Thyroid gland (tissue), 4 donors: ENCODE measurements at regions not wholly inside any gene's neighbourhood (a gene's known extent, or its start where the extent isn't known, plus 50 kb on each side); places are given as distances from the start of the nearest gene placed in this dataset.

ENCODE experiments used
- DNase-seq, 2 donors: peaks; one replicate each; pipeline ENCODE4 v3.0.0-alpha.2; 2019
- H3K27ac ChIP-seq, 3 donors: fragments of 200-600 bp; sonication (generic); 1 replicate in 2 of 3; 2 replicates in 1 of 3; pipeline ENCODE4 v1.5.1; 2016 to 2019; ENCODE audit warnings: mild to moderate bottlenecking in 1 of 3, moderate library complexity in 1 of 3
- H3K27me3 ChIP-seq: fragments of 200-600 bp; sonication (generic); one replicate; pipeline ENCODE4 v1.5.1; 2019
- H3K36me3 ChIP-seq, 2 donors: fragments of 200-600 bp; sonication (generic); one replicate each; pipeline ENCODE4 v1.5.1; 2016 to 2019
- H3K4me1 ChIP-seq, 2 donors: fragments of 200-600 bp; sonication (generic); one replicate each; pipeline ENCODE4 v1.5.1; 2017 to 2019
- H3K4me3 ChIP-seq, 3 donors: fragments of 200-600 bp; sonication (generic); replicated peaks in 1 of 3; 1 replicate in 2 of 3; 2 replicates in 1 of 3; pipeline ENCODE4 v1.5.1; 2016; ENCODE audit warnings: mild to moderate bottlenecking in 1 of 3
- H3K9me3 ChIP-seq: fragments of 200-600 bp; sonication (generic); one replicate; pipeline ENCODE4 v1.5.1; 2017
- POLR2A ChIP-seq, 2 donors: fragments of 450-650 bp; IDR thresholded peaks; one replicate each; pipeline ENCODE4 v1.6.1; 2017; ENCODE audit warnings: antibody characterized with exemption in 2 of 2, mild to moderate bottlenecking in 2 of 2, moderate library complexity in 1 of 2
- WGBS, 2 donors: methylation state at CpG; one replicate each; pipeline ENCODE4 v1.1.5; 2017; 5-methylcytosine and 5-hydroxymethylcytosine counted together
- intact Hi-C: fragments of 100-400 bp; cut with DNase I; formaldehyde crosslinking; loops from one replicate; pipeline ENCODE4 v1.15.1; 2023
- TF ChIP-seq, protein P1 (sequence below), 6 experiments: fragments of 200-600 bp in 3 of 6; fragments of 450-650 bp in 3 of 6; sonication (generic) in 3 of 6; IDR thresholded peaks; one replicate each; pipeline ENCODE4 v1.5.1; 2016 to 2019; ENCODE audit warnings: antibody characterized with exemption in 6 of 6, mild to moderate bottlenecking in 2 of 6, inconsistent platforms in 1 of 6, moderate library complexity in 1 of 6

DNA sequence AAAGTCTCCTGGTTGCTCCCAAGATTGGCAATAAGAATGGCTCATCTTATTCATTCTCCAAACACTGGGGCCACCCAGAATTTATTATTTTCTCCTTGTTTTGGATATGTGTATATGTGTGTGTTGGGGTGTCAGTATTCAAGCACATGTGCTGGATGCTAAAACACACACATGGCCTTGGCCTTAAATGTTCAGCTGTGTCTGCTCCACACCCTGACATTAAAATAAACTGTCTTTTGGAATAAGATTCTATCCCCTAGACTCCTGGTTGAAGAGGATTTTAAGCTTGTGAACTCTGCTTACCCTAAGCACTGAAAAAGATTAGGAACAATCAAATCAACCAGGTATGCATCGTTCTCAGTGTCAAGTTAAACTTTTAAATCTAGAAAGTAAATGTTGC is 382.9 kb upstream of the MCTP2 start:
- Histone ChIP-seq H3K27me3 (no peaks in the 10 kb centered on the region), H3K9me3 (no peaks in the 10 kb centered on the region), H3K36me3 (no peaks in the 10 kb centered on the region), H3K27ac (no peak overlapping the region), H3K4me1 (no peaks in the 10 kb centered on the region), H3K4me3 (no peak overlapping the region)
- WGBS, 2 donors, result 33% methylated on average over 1 of the region's 1 CpG
- intact Hi-C loops, result no loop called here
- TF ChIP-seq, protein P1, sequence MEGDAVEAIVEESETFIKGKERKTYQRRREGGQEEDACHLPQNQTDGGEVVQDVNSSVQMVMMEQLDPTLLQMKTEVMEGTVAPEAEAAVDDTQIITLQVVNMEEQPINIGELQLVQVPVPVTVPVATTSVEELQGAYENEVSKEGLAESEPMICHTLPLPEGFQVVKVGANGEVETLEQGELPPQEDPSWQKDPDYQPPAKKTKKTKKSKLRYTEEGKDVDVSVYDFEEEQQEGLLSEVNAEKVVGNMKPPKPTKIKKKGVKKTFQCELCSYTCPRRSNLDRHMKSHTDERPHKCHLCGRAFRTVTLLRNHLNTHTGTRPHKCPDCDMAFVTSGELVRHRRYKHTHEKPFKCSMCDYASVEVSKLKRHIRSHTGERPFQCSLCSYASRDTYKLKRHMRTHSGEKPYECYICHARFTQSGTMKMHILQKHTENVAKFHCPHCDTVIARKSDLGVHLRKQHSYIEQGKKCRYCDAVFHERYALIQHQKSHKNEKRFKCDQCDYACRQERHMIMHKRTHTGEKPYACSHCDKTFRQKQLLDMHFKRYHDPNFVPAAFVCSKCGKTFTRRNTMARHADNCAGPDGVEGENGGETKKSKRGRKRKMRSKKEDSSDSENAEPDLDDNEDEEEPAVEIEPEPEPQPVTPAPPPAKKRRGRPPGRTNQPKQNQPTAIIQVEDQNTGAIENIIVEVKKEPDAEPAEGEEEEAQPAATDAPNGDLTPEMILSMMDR (IDR thresholded peaks at IDR 0.05), result no peak
- TF ChIP-seq POLR2A (IDR thresholded peaks at IDR 0.05), result no peak
- DNase-seq, result no peak

- 73 to 81% methylated on average over 3 of the region's 3 CpGs for WGBS, 2 donors
- H3K9me3 ChIP-seq, result no peaks in the 10 kb centered on the region
- no peak overlapping the region for H3K27ac ChIP-seq
- DNase-seq, result no peak
- H3K36me3 ChIP-seq, result no peaks in the 10 kb centered on the region
- intact Hi-C loops, result no loop called here
- no peak overlapping the region for H3K4me3 ChIP-seq
- no peaks in the 10 kb centered on the region for H3K4me1 ChIP-seq
- TF ChIP-seq, protein P1 (IDR thresholded peaks at IDR 0.05), result no peak
- no peak for TF ChIP-seq POLR2A (IDR thresholded peaks at IDR 0.05)
- H3K27me3 ChIP-seq, result no peaks in the 10 kb centered on the region
Observed at GRCh38 chr15:93848076-93848475, 383.3 kb upstream of the MCTP2 start.

GRCh38 chr15:93846148-93846547 is 385.2 kb upstream of the MCTP2 start:
- Histone ChIP-seq H3K4me3 (no peak overlapping the region), H3K4me1 (no peaks in the 10 kb centered on the region), H3K27ac (no peak overlapping the region), H3K9me3 (no peaks in the 10 kb centered on the region), H3K36me3 (no peaks in the 10 kb centered on the region), H3K27me3 (no peaks in the 10 kb centered on the region)
- no peak for DNase-seq
- 89% methylated on average over 9 of the region's 9 CpGs for WGBS, 2 donors
- intact Hi-C loops, result no loop called here
- TF ChIP-seq POLR2A (IDR thresholded peaks at IDR 0.05), result no peak
- TF ChIP-seq, protein P1 (IDR thresholded peaks at IDR 0.05), result no peak

DNA sequence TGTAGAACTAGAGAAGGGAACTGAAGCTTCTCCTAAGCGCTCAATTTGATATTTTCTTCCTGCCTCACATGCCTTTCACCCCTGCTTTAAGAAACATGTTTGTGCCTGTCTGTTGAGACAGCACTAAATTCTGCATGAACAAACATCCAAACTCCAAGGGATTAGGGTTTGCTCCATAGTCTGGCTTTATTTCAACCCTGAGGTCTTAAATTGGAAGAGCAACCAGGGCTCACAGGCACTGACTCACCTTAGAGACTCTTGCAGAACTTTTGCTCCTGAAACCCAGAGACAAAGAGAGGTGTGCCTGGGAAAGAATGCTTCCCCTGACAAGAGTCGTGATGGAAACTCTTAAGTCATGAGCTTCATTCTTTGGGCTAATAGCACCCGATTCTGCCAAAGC is 393.9 kb upstream of the MCTP2 start:
- 86 to 90% methylated on average over 3 of the region's 3 CpGs for WGBS, 2 donors
- Histone ChIP-seq H3K27ac (no peak overlapping the region), H3K4me1 (no peaks in the 10 kb centered on the region), H3K36me3 (no peaks in the 10 kb centered on the region), H3K27me3 (no peaks in the 10 kb centered on the region), H3K4me3 (no peak overlapping the region), H3K9me3 (no peaks in the 10 kb centered on the region)
- TF ChIP-seq, protein P1 (IDR thresholded peaks at IDR 0.05), result no peak
- TF ChIP-seq POLR2A (IDR thresholded peaks at IDR 0.05), result no peak
- intact Hi-C loops, result no loop called here
- no peak for DNase-seq

- H3K4me3 ChIP-seq, result no peak overlapping the region
- no peaks in the 10 kb centered on the region for H3K27me3 ChIP-seq
- intact Hi-C loops, result no loop called here
- no peaks in the 10 kb centered on the region for H3K9me3 ChIP-seq
- TF ChIP-seq, protein P1 (IDR thresholded peaks at IDR 0.05), result no peak
- TF ChIP-seq POLR2A (IDR thresholded peaks at IDR 0.05), result no peak
- no peak overlapping the region for H3K27ac ChIP-seq
- no peak for DNase-seq
- no peaks in the 10 kb centered on the region for H3K36me3 ChIP-seq
- WGBS, 2 donors, result 66 to 69% methylated on average over 2 of the region's 2 CpGs
- no peaks in the 10 kb centered on the region for H3K4me1 ChIP-seq
Observed at GRCh38 chr15:93835344-93835743, 396.0 kb upstream of the MCTP2 start.
